ENCODE measurements at regions not wholly inside any gene's neighbourhood (a gene's known extent, or its start where the extent isn't known, plus 50 kb on each side); places are given as distances from the start of the nearest gene placed in this dataset.

DNA sequence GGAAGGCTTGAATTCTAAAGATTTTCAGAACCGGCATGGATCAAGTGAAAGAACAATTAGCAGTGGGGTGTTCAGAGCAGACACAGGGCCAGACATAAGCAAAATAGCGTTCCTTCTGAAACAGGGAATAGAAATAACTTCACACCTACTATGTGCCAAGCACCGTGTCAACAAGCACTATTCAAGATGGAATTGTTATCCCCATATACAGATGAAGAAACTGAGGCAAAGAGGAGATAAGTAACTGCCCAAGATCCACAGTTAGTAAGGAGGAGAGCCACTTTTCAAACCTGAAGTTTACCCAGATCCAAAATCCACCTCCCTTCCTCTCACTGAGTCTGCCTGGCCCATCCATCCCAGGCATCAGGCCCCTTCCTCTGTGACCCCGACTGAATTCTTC lies 73.6 kb upstream of the PIK3CG start:
- TF ChIP-seq, protein P1, sequence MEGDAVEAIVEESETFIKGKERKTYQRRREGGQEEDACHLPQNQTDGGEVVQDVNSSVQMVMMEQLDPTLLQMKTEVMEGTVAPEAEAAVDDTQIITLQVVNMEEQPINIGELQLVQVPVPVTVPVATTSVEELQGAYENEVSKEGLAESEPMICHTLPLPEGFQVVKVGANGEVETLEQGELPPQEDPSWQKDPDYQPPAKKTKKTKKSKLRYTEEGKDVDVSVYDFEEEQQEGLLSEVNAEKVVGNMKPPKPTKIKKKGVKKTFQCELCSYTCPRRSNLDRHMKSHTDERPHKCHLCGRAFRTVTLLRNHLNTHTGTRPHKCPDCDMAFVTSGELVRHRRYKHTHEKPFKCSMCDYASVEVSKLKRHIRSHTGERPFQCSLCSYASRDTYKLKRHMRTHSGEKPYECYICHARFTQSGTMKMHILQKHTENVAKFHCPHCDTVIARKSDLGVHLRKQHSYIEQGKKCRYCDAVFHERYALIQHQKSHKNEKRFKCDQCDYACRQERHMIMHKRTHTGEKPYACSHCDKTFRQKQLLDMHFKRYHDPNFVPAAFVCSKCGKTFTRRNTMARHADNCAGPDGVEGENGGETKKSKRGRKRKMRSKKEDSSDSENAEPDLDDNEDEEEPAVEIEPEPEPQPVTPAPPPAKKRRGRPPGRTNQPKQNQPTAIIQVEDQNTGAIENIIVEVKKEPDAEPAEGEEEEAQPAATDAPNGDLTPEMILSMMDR (IDR thresholded peaks at IDR 0.05; ENCODE audit: control extremely low read depth, extremely low read depth, low read depth, missing control alignments): no peak
- DNase-seq (ENCODE audit: extremely low spot score): no peak
- ChIA-PET CTCF (no interaction called here), POLR2A (no interaction called here)

DNA sequence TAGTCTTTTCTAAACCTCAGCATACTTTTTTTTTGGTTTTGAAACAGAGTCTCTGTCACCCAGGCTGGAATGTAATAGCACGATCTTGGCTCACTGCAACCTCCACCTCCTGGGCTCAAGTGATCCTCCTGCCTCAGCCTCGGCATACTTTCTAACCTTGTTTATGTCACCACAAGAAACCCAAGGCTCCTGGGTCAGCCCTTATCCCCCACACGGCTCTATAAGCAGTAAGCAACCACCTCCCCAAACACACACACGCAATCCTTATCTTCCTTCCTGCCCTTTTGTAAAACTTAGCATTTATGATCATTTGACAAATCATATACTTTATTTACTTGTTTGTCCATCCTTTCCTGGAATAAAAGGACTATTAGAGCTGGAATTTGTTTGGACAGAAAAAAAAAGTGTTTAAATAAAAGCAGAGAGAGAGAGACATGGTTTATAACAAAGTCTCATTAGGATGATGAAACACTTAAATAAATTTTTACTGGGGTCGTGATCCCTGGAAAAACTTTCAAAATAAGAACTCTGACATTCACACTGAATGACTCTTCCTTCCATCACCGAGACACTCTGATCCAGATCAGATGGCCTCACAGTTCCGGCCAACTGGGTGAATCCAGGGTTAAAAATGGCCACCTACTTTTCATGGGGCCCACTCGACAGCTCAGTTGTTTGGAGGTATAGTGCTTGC lies 72.7 kb upstream of the PIK3CG start:
- DNase-seq (ENCODE audit: extremely low spot score): no peak
- TF ChIP-seq, protein P1 (IDR thresholded peaks at IDR 0.05; ENCODE audit: control extremely low read depth, extremely low read depth, low read depth, missing control alignments): peak; percentile 4
- ChIA-PET POLR2A (no interaction called here), CTCF (interaction anchor here (0.9 to 6.1 kb wide), 18 partner anchors 11 to 1085 kb away, joined by 3 to 95 read pairs (median 4); no protein-coding TSS in a partner anchor)

DNA sequence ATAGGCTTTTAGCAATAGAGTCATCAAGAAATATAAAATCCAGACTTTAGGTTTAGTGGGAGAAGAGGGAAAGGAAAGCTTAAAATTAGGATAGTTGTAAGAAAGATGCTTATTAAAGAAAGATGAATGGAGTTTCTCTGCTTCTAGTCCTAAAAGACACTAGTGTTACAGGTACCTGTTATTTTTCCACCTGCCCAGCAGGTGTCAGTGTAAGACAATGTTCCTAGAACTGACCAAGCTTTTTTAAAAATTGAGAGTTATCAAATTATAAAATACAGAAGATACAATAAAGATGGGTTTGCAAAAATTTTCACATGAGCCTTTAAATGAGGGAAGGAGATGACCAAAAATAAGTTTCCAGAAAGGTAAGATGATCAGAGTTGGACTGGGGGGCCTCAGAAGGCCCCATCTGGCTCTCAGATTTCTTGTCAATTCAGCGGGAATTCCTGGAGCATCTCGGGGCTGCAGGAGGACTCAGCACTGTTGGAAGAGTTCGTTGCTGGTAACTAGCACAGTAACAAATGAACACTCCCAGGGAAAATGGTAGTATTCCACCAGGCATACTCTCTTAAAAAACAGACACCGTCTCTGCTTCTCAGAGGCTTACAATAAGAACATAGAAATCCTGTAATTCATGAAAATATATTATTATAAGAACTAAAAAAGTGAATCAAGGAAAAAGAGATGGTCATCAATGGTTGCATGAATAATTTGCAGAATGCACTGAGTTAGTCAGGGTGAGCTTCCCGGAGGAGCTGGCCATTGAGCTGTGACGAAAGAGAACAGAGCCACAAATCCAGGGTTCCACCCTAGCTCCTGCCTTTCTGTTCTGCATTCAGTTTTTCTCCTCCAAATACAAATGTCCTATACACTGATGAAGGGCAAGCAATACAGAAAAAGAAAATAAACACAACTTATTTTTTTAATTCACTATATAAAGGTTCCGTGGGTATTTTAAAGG lies 71.8 kb upstream of the PIK3CG start:
- peak; percentile 42 for DNase-seq (ENCODE audit: extremely low spot score)
- POLR2A ChIA-PET: no interaction called here
- CTCF ChIA-PET: interaction anchor here (0.8 to 6.1 kb wide), 23 partner anchors 10 to 1086 kb away, joined by 3 to 95 read pairs (median 3); no protein-coding TSS in a partner anchor
- TF ChIP-seq, protein P1 (IDR thresholded peaks at IDR 0.05; ENCODE audit: control extremely low read depth, extremely low read depth, low read depth, missing control alignments): peak; percentile 68

DNA sequence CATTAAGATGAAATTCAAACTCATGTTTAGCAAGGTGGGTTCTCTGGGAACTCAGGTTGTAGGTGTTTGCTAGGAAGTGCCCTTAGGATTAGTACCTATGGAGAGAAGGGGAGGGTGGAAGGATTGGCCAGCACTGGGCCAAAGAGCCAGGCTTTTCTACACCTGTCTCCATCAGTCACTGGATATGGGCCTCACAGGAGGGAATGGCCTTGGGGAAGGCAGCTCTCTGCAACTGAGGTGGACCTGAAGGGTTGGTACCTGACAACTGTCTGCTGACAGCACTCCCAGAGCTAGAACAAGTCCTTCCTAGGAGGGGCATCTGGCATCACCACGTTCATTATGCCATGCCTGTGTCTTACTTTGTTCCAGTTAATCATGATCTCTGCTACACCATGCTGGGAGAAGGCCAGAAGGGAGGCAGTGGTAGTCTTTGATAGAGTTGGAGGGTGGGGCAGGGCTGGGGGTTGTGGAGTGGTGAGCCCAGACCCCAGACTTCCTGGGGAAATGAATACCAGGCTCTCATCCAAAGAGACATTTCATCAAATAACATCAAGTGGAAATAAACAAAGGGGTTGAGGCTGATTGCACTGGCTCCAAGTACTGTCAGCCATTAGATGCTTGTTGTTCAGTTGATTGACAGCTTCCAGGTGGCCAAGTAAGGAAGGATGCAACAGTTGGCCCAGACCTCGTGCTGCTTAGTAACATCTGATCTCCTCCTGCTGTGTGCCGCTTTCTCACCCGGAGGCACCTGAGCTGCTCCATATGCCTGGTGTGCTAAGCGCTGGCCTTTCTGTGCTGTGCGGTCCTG lies 70.6 kb upstream of the PIK3CG start:
- ChIA-PET CTCF (interaction anchor here (1.0 to 6.1 kb wide), 6 partner anchors 17 to 1084 kb away, joined by 3 to 95 read pairs (median 4); no protein-coding TSS in a partner anchor), POLR2A (interaction anchor here (0.6 kb wide), 1 partner anchor 317 kb away, joined by 7 read pairs; no protein-coding TSS in a partner anchor)
- TF ChIP-seq, protein P1 (IDR thresholded peaks at IDR 0.05; ENCODE audit: control extremely low read depth, extremely low read depth, low read depth, missing control alignments): no peak
- DNase-seq (ENCODE audit: extremely low spot score): no peak

DNA sequence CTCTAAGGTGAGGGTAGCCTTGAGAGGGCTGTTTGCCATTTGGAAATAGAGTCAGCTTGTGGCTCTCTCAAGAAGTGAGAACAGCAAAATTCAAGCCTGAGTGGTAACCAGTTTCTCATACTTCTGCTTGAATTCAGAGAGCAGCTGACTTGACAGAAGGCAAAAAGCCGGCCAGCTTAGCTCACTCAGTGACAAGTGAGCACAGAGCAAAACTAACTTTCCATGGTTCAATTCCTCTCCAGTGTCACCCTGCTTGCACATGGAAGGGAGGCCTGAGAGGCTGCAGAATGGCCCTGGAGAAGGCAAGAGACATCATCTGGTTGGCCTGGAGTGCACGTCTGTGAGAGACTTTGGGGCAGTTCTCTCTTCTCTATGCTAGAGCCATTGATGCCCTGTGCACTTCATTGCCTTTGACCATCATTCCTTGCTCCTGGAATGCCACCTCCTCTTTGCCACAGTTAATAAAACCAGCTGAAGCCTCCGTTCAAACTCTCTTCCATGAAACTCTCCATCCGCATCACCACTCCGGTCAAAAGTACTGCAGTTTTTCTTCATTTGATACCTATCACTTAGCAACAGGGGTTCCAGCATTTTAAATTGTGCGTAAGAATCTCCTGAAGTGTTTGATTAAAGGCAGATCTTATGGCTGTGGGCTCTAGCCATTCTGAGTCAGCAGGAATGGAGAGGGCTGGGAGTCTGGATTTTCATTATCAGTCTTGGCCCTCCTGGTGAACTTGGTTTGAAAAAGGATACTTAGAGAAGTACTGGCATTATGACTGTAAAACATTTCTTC lies 69.8 kb upstream of the PIK3CG start:
- TF ChIP-seq, protein P1 (IDR thresholded peaks at IDR 0.05; ENCODE audit: control extremely low read depth, extremely low read depth, low read depth, missing control alignments): no peak
- ChIA-PET CTCF (interaction anchor here (1.0 to 6.1 kb wide), 4 partner anchors 16 to 1080 kb away, joined by 3 to 95 read pairs (median 4); no protein-coding TSS in a partner anchor), POLR2A (no interaction called here)
- DNase-seq (ENCODE audit: extremely low spot score): no peak

Data from GM10248 (cell line).